Kidney epithelial cell (primary cell): ENCODE measurements at regions not wholly inside any gene's neighbourhood (a gene's known extent, or its start where the extent isn't known, plus 50 kb on each side); places are given as distances from the start of the nearest gene placed in this dataset.
A peak's percentile ranks its signal among the peaks of the same experiment; 100 is the strongest.

ENCODE experiments used
- DNase-seq: peaks from one replicate; pipeline ENCODE4 v3.0.0-alpha.2; 2010; ENCODE audit warnings: low read depth
- H3K27me3 ChIP-seq: 2 replicates; pipeline ENCODE4 v1.6.0; 2011; ENCODE audit warnings: low read length; ENCODE audit not compliant: control insufficient read depth, insufficient read depth
- H3K36me3 ChIP-seq: 2 replicates; pipeline ENCODE4 v1.5.1; 2011; ENCODE audit warnings: low read length; ENCODE audit not compliant: control insufficient read depth, insufficient read depth
- H3K4me3 ChIP-seq: 2 replicates; pipeline ENCODE4 v1.5.1; 2011; ENCODE audit warnings: low read depth, mild to moderate bottlenecking, control low read depth, low read length
- CTCF ChIP-seq: IDR thresholded peaks from 2 replicates; pipeline ENCODE4 v1.5.1; 2011; ENCODE audit warnings: mild to moderate bottlenecking, moderate library complexity, low read length, control low read depth, inconsistent platforms; ENCODE audit not compliant: insufficient read depth, poor library complexity, severe bottlenecking

GRCh38 chr6:144895313-144896278, 610.5 kb downstream of the UTRN start:
- DNase-seq = no peak
- TF ChIP-seq CTCF = no peak

DNA sequence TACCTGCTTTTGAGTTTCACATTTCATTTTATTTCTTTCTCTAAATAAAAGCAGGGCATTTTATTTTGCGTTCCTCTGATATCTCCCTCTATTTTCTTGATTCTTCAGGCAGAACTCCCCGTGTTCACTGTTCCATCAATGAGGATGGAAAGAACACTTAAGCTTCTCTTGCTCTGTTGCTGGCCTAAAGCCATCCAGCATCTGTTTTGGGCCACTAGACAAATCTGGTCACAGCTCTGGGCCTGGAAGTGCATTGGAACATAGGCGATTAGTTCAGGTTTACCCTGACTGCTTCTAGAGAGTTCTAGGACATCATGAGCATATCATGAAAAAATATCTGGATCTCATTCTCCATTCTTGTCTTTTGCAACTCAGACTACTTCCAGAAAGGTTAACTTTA, 611.2 kb downstream of the UTRN start:
- TF ChIP-seq CTCF = no peak
- no peak for DNase-seq
- Histone ChIP-seq H3K27me3 (no peaks in the 10 kb centered on the region), H3K4me3 (no peak overlapping the region), H3K36me3 (no peaks in the 10 kb centered on the region)

More at GRCh38 chr6:144895313-144896278, 610.5 kb downstream of the UTRN start:
- H3K4me3 ChIP-seq = no peak overlapping the region
- no peaks in the 10 kb centered on the region for H3K36me3 ChIP-seq
- no peaks in the 10 kb centered on the region for H3K27me3 ChIP-seq

- no peak for TF ChIP-seq CTCF
- DNase-seq = no peak
- Histone ChIP-seq H3K36me3 (no peaks in the 10 kb centered on the region), H3K4me3 (no peak overlapping the region), H3K27me3 (no peaks in the 10 kb centered on the region)
These were observed 611.7 kb downstream of the UTRN start for GRCh38 chr6:144896871-144897270.

- DNase-seq = peak; percentile 55
- Histone ChIP-seq H3K4me3 (no peak overlapping the region), H3K27me3 (no peaks in the 10 kb centered on the region), H3K36me3 (no peaks in the 10 kb centered on the region)
- no peak for TF ChIP-seq CTCF
These were observed 612.3 kb downstream of the UTRN start for GRCh38 chr6:144897441-144897921.

DNA sequence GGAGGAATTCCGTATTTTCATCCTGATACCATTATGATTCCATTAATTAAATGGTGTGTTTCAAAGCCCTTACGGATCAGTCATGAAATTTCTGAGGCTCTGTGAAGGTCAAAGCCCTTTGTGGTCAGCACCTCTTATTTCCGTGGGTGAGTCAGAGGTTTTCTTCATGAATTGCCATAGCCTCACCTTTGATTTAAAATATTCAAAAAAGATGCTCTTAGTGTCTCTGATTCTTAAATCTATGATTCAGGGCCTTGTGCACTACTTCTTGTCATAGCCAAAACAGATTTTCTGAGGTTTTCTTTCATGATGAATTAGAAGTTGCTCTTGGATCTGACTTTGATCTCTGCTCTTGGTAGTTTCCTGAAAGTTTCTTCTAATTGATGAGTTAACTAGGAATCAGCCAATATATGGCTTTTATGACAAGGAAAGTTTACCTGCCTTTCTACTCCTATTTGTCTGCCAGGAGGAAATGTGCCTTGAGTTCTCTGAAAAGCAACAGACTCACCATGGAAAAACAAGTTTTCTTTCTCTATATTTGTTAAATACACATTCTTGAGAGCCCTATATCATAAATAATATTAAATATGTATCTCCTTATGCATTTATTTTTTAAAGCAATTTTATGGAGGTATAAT, 613.0 kb downstream of the UTRN start:
- no peak overlapping the region for H3K4me3 ChIP-seq
- TF ChIP-seq CTCF = no peak
- peak; percentile 26 for DNase-seq
- no peaks in the 10 kb centered on the region for H3K27me3 ChIP-seq
- no peaks in the 10 kb centered on the region for H3K36me3 ChIP-seq
